ENCODE measurements at regions not wholly inside any gene's neighbourhood (a gene's known extent, or its start where the extent isn't known, plus 50 kb on each side); places are given as distances from the start of the nearest gene placed in this dataset.

DNA sequence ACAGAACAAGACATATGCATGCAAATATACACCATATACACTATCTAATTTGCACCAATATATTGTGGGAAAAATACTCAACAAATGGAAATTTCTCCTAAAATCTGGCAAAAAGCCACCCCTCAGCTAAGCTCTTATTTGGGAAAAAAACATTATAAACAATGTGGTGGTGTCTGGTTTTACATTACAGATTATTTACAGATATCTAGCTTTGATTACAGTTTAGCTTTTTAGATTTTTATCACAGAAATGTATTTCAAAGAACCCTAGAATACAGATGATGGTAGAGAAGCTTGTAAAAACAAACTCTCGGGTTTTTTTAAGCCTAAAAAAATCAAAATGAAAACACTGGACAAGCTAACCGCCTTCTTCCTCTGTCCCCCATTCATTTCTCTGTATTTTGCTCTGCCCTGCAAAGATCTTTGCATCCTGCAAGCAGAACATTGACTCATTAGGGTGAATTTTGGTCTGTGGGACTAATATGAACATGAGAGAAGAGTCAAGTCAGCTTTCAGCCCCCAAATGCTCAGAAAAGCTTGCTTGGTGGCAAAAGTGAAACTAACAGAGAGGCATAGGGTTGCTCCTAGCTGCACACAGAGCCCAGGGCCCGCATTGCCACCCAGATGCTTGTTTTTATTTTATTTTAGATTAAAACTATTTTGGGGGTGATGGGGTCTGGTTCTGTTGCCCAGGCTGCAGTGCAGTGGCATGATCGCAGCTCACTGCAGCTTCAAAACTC, 88.8 kb upstream of the LYZL1 start:
- Mint-ChIP-seq H3K36me3 (no peaks in the 10 kb centered on the region), H3K27me3 (ENCODE audit: insufficient read depth, low read depth) (peaks cover 4% of the 10 kb centered on the region), H3K9me3 (no peaks in the 10 kb centered on the region), H3K27ac (no peak overlapping the region), H3K4me3 (no peak overlapping the region), H3K4me1 (peaks cover 38% of the 10 kb centered on the region)
- H3K9me3 ChIP-seq (ENCODE audit: low read depth): no peaks in the 10 kb centered on the region
- H3K4me1 ChIP-seq: peaks cover 24% of the 10 kb centered on the region
- H3K27ac ChIP-seq: no peak overlapping the region
- H2AFZ ChIP-seq (replicated peaks): peak overlapping the region; percentile 38
- H4K20me1 ChIP-seq (ENCODE audit: low read depth): no peaks in the 10 kb centered on the region
- H3K9ac ChIP-seq: no peak overlapping the region
- no peaks in the 10 kb centered on the region for H3K79me2 ChIP-seq (ENCODE audit: low read depth)
- no peak overlapping the region for H3K4me3 ChIP-seq
- no peaks in the 10 kb centered on the region for H3K27me3 ChIP-seq
- peaks cover 4% of the 10 kb centered on the region for H3F3A ChIP-seq (ENCODE audit: low read depth)
- no peak overlapping the region for H3K4me2 ChIP-seq
- no peak for TF ChIP-seq EZH2 (IDR thresholded peaks at IDR 0.05)
- TF ChIP-seq EZH2phosphoT487 (IDR thresholded peaks at IDR 0.05): no peak
- TF ChIP-seq, protein P1, sequence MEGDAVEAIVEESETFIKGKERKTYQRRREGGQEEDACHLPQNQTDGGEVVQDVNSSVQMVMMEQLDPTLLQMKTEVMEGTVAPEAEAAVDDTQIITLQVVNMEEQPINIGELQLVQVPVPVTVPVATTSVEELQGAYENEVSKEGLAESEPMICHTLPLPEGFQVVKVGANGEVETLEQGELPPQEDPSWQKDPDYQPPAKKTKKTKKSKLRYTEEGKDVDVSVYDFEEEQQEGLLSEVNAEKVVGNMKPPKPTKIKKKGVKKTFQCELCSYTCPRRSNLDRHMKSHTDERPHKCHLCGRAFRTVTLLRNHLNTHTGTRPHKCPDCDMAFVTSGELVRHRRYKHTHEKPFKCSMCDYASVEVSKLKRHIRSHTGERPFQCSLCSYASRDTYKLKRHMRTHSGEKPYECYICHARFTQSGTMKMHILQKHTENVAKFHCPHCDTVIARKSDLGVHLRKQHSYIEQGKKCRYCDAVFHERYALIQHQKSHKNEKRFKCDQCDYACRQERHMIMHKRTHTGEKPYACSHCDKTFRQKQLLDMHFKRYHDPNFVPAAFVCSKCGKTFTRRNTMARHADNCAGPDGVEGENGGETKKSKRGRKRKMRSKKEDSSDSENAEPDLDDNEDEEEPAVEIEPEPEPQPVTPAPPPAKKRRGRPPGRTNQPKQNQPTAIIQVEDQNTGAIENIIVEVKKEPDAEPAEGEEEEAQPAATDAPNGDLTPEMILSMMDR (IDR thresholded peaks at IDR 0.05): no peak
- no peaks in the 10 kb centered on the region for H3K36me3 ChIP-seq
- no peak for DNase-seq (ENCODE audit: low spot score)

DNA sequence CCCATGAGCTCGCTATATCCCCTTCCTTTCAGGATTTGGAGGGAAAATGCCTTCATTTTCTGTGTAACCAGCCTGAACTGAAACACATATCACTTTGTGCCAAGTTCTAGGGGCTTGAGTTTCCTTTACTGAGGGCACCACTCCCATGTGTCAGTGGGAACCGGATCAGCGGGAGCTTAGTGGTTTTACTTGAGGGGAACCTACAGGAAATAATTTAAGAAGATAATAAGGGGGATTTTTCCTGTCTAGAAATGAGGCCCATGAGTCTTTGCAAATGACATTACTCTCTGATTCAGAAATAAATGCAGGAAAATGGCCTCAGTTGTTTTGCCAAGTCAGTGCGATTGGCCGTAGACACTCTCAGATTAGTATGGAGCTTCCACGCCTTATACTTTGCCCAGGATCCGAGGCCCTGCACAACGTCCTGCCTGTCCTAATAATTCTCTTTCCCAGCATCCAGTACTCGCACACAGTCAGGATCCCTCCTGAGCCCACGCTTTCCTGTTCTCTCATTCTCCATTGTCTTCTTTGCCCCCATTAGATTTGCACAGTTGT, 86.4 kb upstream of the LYZL1 start:
- H3K4me2 ChIP-seq: no peak overlapping the region

DNA sequence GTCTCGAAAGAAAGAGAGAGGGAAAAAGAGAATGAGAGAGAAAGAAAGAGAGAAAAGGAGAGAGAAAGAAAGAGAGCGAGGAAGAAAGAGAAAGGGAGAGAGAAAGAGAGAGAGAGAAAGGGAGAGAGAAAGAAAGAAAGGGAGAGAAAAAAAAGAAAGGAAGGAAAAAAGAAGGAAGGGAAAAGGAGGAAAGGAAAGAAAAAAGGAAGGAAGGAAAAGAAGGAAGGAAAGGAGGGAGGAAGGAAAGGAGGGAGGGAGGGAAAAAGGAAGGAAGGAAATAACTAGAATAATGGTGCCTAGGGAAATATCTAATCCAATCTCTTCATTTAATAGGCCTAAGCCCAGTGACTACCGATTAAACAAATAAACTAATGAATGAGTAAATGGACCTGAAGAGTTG, 85.4 kb upstream of the LYZL1 start:
- no peaks in the 10 kb centered on the region for H3K9me3 ChIP-seq (ENCODE audit: low read depth)
- no peak overlapping the region for H3K9ac ChIP-seq
- Mint-ChIP-seq H3K36me3 (no peaks in the 10 kb centered on the region), H3K9me3 (no peaks in the 10 kb centered on the region), H3K27ac (peak overlapping the region; percentile 98), H3K27me3 (ENCODE audit: insufficient read depth, low read depth) (peaks cover 2% of the 10 kb centered on the region), H3K4me3 (peak overlapping the region; percentile 17), H3K4me1 (peaks cover 40% of the 10 kb centered on the region)
- H3K4me3 ChIP-seq: no peak overlapping the region
- H3F3A ChIP-seq (ENCODE audit: low read depth): peaks cover 4% of the 10 kb centered on the region
- H4K20me1 ChIP-seq (ENCODE audit: low read depth): no peaks in the 10 kb centered on the region
- peak overlapping the region; percentile 83 for H2AFZ ChIP-seq (replicated peaks)
- no peak overlapping the region for H3K27ac ChIP-seq
- H3K27me3 ChIP-seq: no peaks in the 10 kb centered on the region
- peaks cover 35% of the 10 kb centered on the region for H3K4me1 ChIP-seq
- H3K4me2 ChIP-seq: no peak overlapping the region
- no peaks in the 10 kb centered on the region for H3K79me2 ChIP-seq (ENCODE audit: low read depth)
- no peaks in the 10 kb centered on the region for H3K36me3 ChIP-seq
- TF ChIP-seq EZH2 (IDR thresholded peaks at IDR 0.05): no peak
- TF ChIP-seq, protein P1 (IDR thresholded peaks at IDR 0.05): no peak
- TF ChIP-seq EZH2phosphoT487 (IDR thresholded peaks at IDR 0.05): no peak
- DNase-seq (ENCODE audit: low spot score): no peak

More for the DNA sequence above, 86.4 kb upstream of the LYZL1 start:
- H3K4me3 ChIP-seq: no peak overlapping the region
- TF ChIP-seq, protein P1 (IDR thresholded peaks at IDR 0.05): no peak
- no peak for TF ChIP-seq EZH2 (IDR thresholded peaks at IDR 0.05)
- no peak for TF ChIP-seq EZH2phosphoT487 (IDR thresholded peaks at IDR 0.05)
- DNase-seq (ENCODE audit: low spot score): no peak
- H3K9ac ChIP-seq: no peak overlapping the region
- no peaks in the 10 kb centered on the region for H3K79me2 ChIP-seq (ENCODE audit: low read depth)
- no peak overlapping the region for H2AFZ ChIP-seq (replicated peaks)
- no peaks in the 10 kb centered on the region for H4K20me1 ChIP-seq (ENCODE audit: low read depth)
- Mint-ChIP-seq H3K27ac (peak overlapping the region; percentile 24), H3K27me3 (ENCODE audit: insufficient read depth, low read depth) (peaks cover 2% of the 10 kb centered on the region), H3K36me3 (no peaks in the 10 kb centered on the region), H3K4me1 (peaks cover 40% of the 10 kb centered on the region), H3K9me3 (no peaks in the 10 kb centered on the region), H3K4me3 (no peak overlapping the region)
- no peaks in the 10 kb centered on the region for H3K9me3 ChIP-seq (ENCODE audit: low read depth)
- no peaks in the 10 kb centered on the region for H3K27me3 ChIP-seq
- peaks cover 35% of the 10 kb centered on the region for H3K4me1 ChIP-seq
- H3K27ac ChIP-seq: no peak overlapping the region
- peaks cover 4% of the 10 kb centered on the region for H3F3A ChIP-seq (ENCODE audit: low read depth)
- no peaks in the 10 kb centered on the region for H3K36me3 ChIP-seq

All from neural progenitor cell (in vitro differentiated cells).